HG03565 (cell line): ENCODE measurements at regions not wholly inside any gene's neighbourhood (a gene's known extent, or its start where the extent isn't known, plus 50 kb on each side); places are given as distances from the start of the nearest gene placed in this dataset.

ENCODE experiments used
- ATAC-seq: cut with Tn5 transposase; IDR thresholded peaks from one replicate; pipeline ENCODE4 v1.9.1; 2021; ENCODE audit warnings: mild to moderate bottlenecking, moderate library complexity; ENCODE audit not compliant: unreplicated experiment

DNA sequence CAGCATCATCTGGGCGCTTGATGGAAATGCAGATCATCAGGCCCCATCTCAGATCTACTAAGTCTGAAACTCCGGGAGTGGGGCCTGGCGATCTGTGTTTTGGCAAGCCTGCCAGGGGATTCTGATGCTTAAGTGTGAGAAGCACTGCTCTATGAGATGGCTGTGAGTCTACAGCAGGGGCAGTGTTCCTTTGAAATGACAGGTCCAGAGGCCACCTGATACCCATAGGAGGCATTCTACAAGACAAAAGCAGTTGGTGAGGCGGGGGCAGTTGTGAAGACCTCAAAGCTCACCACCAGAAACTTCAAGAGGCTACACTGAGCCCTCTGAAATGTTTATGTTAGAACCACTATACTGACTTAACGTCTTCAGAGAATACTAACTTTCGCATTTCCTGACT, 86.9 kb upstream of the SPATA31D4 start:
- ATAC-seq = no peak

DNA sequence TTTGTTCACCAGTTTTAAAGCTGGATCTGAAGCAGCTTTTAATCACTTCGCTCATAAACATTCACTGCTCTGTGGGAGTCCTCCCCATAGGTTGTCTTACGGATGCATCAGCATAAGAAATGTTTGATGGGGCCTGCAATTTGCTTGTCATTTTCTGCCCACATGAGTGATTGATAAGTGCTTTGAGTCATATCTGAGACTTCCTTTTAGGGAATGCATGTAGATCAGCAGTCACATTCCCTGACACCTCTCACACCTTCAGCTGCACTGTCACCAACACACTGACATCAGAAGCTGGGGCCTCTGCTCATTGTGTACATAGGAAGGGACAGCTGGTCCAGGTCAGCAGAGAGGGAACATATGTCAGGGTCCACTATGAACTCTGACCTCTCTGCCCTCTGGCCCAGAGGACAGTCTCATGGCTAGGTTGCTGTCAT, 84.1 kb upstream of the SPATA31D4 start:
- ATAC-seq = no peak

DNA sequence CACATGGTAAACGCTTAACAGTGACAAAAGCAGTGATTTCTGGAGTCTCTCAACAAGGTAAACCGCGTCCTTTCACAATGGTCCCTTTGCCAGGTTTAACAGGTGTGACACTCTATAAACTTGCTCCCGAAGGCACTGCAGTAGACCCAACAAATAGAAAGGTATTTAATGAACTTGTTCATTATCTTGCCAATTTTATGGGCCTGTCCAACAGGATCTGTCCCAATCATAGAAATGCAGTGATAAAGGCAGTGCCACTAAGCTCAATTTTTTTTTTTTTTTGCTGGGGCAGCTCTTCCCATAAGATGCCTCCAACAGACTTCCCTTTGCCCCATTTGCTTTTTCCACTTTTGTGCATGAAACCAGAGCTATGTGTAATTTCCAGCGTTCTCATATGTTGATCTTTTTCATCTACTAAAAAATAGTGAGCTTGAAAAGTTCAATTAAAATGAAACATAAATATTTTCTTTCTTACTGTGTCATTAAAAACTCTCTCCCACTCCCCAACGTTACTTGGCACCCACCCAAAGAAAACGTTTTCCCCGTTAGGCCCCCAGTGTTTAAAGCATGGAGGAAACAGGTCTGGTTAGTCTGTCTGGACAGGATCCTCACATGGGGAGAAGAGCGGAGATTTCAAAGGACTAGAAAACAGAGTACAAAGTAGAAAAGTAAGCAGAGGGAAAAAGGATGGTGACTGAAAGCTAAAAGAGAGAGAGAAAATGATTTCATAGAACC, 80.9 kb upstream of the SPATA31D4 start:
- ATAC-seq = no peak

DNA sequence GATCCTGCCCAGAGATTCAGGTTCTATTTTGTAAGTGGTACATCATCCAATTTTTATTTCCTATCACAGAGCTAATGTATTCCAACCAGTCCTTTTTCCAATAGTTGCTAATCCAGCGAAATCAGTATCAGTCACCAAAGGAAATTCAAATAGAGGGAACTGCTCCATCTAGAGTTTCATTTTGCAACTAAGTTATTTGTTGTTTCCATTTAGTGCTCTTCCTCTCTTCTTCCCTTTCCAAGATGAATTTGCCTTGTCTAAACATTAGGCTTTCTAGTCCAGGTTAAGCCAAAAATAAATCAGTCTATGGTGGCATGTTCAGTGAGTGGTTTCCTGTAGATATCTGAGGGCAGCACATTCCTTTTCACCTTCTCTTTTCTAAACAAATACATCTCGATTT, 79.8 kb upstream of the SPATA31D4 start:
- no peak for ATAC-seq

DNA sequence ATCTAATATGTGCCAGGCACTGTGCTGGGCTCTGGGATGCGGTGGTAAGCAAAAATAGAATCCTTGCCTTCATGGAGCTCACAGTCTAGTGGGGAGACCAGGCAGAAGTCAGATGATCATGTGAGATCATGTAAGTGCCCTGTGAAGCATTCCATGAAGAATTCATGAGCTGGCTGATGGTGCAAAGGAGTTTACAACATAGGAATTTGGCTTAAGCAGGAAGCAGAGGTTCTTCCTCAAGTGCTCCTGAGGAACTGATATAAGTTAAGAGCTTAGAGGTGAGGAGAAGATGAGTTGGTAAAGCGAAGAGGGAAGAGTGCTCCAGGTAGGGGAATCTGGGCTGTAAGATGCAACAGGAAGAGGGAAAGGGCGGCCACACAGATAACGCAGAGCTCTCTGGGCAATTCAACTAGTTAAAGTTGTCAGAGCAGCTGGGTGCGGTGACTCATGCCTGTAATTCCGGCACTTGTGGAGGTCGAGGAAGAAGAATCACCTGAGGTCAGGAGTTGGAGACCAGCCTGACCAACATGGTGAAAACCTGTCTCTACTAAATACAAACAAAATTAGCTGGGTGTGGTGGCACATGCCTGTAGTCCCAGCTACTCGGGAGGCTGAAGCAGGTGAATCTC, 78.5 kb upstream of the SPATA31D4 start:
- ATAC-seq = no peak

DNA sequence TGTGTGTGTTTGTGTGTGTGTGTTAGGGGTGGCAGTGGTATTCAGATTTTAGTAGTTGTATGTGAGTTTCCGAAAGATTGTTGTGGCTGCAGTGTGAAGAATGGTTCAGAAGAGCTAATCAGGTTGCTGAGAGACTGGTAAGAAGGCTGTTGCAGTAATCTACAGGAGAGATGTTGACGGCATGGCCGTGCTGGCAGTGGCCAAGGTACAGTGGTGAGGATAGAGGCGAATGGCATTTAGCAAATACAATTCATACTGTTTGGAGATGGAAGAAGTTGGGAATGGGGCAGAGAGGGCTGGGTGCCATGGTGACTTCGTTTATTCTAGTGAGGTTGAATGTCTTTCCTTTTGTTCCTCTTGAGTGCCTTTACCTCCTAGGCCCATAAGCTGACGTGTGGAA, 77.5 kb upstream of the SPATA31D4 start:
- ATAC-seq = no peak

DNA sequence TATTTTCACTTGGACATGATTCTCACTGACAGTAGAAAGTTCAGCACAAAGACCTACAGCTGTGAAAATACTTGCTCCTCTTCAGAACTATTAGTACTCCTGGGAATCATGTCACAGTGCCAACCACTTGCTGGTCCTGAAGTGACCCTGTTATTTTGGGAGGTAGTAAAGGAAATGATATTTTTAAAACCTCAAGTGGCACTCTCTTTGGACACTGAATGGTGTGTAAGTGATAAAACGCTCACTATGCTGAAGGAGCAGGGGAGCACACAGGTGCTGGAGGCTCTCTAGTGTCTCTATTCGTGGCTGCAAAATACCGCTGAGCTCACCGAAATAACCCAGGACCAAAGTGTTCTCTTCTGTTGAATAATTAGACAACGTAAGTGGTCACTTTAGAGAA, 76.9 kb upstream of the SPATA31D4 start:
- no peak for ATAC-seq

DNA sequence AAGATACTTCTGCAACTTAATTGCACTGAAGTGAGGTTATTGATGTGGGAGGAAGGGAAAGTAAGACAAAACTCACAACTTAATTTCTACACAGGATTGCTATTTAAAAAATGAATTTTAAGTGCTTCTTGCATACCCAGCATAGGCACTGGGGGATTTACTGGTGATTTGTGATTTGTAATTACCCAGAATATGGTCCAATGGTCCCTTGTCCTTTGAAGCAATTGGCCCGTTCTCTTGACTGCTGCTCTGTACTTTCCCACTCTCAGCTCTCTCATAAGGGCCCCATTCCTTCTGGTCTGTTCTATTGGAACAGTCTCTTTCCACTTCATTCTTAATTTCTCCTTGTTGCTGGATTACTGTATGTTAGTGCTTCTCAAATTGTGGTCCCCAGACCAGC, 75.4 kb upstream of the SPATA31D4 start:
- no peak for ATAC-seq

DNA sequence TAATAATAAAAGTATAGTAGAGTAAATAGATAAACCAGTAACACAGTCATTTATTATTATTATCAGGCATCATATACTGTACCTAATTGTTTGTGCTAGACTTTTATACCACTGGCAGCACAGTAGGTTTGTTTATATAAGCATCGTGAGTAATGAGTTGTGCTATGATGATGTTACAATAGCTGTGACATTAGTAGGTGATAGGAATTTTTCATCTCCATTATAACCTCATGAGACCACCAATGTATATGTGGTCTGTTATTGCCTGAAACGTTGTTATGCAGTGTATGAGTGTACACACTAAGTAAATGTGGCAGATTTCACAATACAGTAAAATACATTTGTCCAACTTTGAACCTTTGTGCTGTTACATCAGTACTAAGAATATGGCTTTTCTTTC, 72.7 kb upstream of the SPATA31D4 start:
- no peak for ATAC-seq

DNA sequence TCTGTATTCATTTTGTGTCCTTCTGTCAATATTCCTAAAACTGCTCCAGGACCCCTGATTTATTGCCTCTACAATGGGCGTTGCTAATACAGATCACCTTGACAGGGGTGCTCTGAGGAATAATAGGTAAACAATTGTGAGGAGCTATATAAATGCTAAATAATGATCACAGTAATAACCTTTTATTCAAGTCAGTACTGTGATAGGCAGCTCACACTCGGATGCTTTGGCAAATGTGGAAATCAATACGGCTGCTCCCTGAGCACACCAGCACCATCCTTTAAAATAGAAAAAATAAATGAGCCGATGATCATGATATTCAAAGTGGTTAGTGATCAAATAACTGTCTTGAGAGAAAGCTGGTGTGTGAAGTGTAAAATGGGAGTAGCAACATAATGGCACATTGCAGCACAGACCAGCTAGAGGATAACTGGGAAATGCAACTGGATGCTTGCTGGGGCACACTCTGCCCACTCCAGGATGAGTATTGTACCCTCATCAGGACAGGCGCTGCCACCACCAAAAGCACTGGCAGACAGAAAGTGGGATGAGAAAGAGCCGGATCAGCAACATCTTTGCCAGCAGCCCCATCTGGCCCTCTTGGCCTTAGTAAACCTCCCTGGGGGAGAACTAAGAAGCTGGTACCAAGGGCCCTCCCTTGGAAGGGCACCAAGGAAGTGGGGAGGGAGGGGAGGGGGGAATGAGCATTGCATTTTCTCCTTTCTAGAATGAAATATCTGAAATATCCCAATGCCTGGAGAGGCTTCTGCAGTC, 69.4 kb upstream of the SPATA31D4 start:
- no peak for ATAC-seq

DNA sequence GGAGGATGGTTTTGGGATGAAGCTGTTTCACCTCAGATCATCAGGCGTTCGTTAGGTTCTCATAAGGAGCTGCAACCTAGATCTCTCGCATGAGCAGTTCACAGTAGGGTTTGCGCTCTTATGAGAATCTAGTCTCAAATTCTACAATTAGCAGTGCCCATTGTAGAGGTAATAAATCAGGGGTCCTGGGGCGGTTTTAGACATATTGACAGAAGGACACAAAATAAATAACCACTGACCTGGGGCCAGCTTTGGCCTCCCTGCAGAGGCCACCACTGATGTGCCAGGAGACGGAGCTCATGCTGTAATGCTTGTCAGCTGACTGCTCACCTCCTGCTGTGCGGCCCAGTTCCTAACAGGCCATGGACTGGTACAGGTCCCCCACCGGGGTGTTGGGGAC, 67.6 kb upstream of the SPATA31D4 start:
- no peak for ATAC-seq

DNA sequence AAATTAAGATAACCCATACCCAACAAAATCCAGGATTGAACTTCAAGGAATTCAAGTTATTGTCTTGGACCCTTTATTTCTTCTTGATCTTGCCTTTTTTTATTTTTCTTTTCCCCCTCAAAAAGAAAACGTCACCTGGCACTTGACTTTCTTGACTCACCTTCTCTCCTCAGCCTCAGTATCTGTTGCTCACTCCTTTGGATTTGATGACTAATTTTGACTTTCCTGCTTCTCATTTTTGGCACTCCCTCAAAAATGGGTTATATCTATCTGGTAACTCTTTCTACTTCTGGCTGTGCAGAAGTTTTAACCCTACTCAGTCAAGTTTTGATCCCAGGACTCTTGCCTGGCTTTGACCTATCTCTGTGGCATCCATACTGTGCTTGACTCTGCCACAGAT, 66.6 kb upstream of the SPATA31D4 start:
- ATAC-seq = no peak

DNA sequence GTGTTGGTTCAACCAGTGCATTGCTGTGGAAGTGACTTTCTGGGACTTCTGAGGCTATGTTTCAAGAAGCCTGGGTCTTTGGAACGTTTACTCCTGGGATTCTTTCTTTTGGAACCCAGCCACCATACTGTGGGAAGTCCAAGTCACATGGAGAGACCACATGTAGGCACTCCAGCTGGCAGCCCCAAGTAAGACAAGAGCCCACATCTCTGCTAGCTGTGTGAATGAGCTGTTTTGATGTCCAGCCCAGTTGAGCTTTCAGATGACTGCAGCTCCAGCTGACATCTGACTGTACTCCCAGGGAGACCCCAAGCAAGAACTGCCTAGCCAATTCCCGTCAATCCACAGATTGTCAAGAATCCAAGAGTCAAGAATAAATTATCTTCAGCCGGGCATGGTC, 60.1 kb upstream of the SPATA31D4 start:
- ATAC-seq = no peak

DNA sequence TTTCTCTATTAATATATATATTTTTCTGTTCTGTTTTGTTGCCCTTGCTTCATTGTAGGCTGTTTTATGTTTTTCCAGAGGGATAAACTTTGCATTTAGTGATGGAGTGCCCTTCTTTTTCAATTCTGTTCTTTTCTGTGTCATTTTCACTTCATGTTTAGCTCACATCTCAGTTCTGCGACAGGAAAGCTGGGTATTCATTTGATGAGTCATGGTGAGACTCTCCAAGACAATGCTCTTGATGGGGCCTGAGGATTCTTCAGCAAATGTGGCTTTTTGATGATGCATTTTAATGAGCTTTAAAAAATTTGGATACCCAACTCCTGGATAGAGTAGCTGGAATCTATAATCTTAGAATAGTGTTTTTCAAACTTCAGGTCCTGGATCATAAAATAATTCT, 56.5 kb upstream of the SPATA31D4 start:
- ATAC-seq = no peak

DNA sequence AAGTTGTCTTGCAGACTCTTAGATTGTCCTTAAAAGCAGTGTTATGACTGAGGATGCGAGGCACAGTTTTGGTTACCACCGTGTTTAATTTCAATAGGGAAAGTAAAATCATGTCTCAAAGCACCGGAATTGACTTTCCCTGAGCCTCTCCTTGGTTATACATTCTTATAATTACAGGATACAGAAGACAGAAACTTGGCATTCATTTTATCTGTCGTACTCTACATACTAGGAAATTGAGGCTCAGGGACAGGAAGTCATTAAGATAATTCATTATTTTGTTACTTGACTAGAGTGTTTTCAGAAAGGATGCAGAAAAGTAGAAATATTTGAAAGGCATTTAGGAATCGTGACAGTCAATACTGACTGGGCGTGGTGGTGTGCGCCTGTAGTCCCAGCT, 54.0 kb upstream of the SPATA31D4 start:
- no peak for ATAC-seq

DNA sequence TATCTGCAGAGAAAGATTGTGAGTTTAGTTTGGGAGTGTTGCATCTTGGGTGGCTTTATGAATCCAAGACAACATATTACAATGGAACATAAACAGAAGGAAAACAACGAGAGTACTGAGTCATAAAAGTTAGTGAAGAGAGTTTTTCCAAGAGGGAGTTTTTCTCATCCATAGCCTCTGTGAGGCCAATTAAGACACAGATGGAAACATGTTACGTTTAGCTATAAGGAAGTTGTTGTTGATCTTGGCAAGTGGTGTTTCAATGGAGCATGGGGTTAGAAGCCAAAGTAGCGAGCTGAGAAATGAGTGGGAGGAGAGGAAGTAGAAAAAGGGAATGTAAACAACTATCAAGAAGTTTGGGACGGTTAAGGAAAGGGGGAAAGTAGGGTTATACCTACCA, 53.3 kb upstream of the SPATA31D4 start:
- no peak for ATAC-seq

DNA sequence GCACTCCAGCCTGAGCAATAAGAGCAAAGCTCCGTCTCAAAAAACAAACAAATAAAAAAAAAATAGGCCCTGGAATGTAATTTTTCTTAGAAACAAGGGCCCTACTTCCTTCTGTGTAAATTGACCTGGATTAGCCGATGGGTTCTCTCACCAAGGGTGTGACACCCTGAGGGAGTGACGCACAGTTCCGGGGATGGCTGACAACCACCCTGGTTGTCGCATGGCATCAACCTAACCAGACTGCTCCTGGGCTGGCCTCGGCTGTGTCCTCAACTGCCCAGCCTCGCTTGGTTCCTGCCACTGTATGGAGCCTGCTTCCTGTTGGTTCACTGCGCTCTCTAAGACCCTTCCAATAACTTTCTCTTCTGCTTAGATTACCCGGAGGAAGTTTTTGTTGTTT, 51.2 kb upstream of the SPATA31D4 start:
- ATAC-seq = no peak
